ENCODE measurements at regions not wholly inside any gene's neighbourhood (a gene's known extent, or its start where the extent isn't known, plus 50 kb on each side); places are given as distances from the start of the nearest gene placed in this dataset.

DNA sequence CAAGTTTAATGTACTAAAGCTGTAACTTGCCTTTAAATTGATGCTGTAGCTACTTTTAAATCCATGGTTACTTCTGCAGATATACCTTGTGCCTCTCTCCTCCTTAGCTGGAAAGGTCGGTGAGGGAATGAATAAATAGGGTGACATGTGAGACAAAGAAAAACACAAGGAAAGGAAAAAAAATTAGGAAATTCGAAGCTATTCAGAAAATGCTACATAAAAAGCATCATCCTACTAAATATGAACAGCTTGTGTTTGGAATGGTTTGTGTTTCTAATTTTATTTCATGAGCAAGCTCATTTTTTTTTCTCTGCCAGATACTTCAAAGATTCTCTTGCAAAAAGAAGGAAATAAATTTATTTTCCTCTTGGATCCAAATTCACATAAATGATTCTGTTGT is 186.3 kb upstream of the NUDT4 start:
- no peak for TF ChIP-seq POLR2A (IDR thresholded peaks at IDR 0.05)
- no peak for TF ChIP-seq POLR2AphosphoS5 (IDR thresholded peaks at IDR 0.05)
